ENCODE measurements at regions not wholly inside any gene's neighbourhood (a gene's known extent, or its start where the extent isn't known, plus 50 kb on each side); places are given as distances from the start of the nearest gene placed in this dataset.
"Not testable (repeated sequence)": the region's sequence is repeated elsewhere in the genome, so short reads cannot be mapped to it uniquely, and the experiment has no call there.

- Mint-ChIP-seq H3K9me3 (peaks cover 13% of the 10 kb centered on the region), H3K27ac (no peak overlapping the region), H3K27me3 (no peaks in the 10 kb centered on the region), H3K4me1 (ENCODE audit: low read depth) (no peaks in the 10 kb centered on the region), H3K36me3 (ENCODE audit: low read depth) (no peaks in the 10 kb centered on the region), H3K4me3 (no peak overlapping the region)
- ATAC-seq (ENCODE audit: poor library complexity) (no peak), DNase-seq (no peak)
- no peak overlapping the region for H3K4me3 ChIP-seq (ENCODE audit: low read length)
- no peak overlapping the region for H3K27ac ChIP-seq (ENCODE audit: low read depth in 1 of 2, low read length in 2 of 2)
- ChIA-PET CTCF (no interaction called here), POLR2A (no interaction called here)
- no peaks in the 10 kb centered on the region for H3K36me3 ChIP-seq (ENCODE audit: insufficient read depth, low read length)
- TF ChIP-seq, protein P1, sequence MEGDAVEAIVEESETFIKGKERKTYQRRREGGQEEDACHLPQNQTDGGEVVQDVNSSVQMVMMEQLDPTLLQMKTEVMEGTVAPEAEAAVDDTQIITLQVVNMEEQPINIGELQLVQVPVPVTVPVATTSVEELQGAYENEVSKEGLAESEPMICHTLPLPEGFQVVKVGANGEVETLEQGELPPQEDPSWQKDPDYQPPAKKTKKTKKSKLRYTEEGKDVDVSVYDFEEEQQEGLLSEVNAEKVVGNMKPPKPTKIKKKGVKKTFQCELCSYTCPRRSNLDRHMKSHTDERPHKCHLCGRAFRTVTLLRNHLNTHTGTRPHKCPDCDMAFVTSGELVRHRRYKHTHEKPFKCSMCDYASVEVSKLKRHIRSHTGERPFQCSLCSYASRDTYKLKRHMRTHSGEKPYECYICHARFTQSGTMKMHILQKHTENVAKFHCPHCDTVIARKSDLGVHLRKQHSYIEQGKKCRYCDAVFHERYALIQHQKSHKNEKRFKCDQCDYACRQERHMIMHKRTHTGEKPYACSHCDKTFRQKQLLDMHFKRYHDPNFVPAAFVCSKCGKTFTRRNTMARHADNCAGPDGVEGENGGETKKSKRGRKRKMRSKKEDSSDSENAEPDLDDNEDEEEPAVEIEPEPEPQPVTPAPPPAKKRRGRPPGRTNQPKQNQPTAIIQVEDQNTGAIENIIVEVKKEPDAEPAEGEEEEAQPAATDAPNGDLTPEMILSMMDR (IDR thresholded peaks at IDR 0.05): no peak
- H3K27me3 ChIP-seq (ENCODE audit: control insufficient read depth in 1 of 2, insufficient read depth in 2 of 2, low read length in 2 of 2): no peaks in the 10 kb centered on the region
- intact Hi-C loops (cut with DNase I, micrococcal nuclease): no loop called here
- peaks cover 0 to 11% of the 10 kb centered on the region in 2 experiments for H3K9me3 ChIP-seq (ENCODE audit: control insufficient read depth in 1 of 2, insufficient read depth in 1 of 2, low read length in 2 of 2)
- no peaks in the 10 kb centered on the region for H3K4me1 ChIP-seq (ENCODE audit: insufficient read depth, low read length)
Observed at GRCh38 chr4:188732131-188732530, 592.9 kb downstream of the TRIML1 start.

GRCh38 chr4:188735082-188735481, 595.8 kb downstream of the TRIML1 start:
- intact Hi-C loops (cut with DNase I, micrococcal nuclease): no loop called here
- H3K27me3 Mint-ChIP-seq: no peaks in the 10 kb centered on the region
- H3K27ac Mint-ChIP-seq: no peak overlapping the region
- no peaks in the 10 kb centered on the region for H3K36me3 Mint-ChIP-seq (ENCODE audit: low read depth)
- H3K4me3 Mint-ChIP-seq: no peak overlapping the region
- CTCF ChIA-PET: no interaction called here
- TF ChIP-seq, protein P1 (IDR thresholded peaks at IDR 0.05): no peak
- Histone ChIP-seq H3K4me3 (ENCODE audit: low read length) (no peak overlapping the region), H3K4me1 (ENCODE audit: insufficient read depth, low read length) (no peaks in the 10 kb centered on the region), H3K9me3 (ENCODE audit: control insufficient read depth in 1 of 2, insufficient read depth in 1 of 2, low read length in 2 of 2) (peaks cover 0 to 11% of the 10 kb centered on the region in 2 experiments), H3K27ac (ENCODE audit: low read depth in 1 of 2, low read length in 2 of 2) (no peak overlapping the region), H3K27me3 (ENCODE audit: control insufficient read depth in 1 of 2, insufficient read depth in 2 of 2, low read length in 2 of 2) (no peaks in the 10 kb centered on the region), H3K36me3 (ENCODE audit: insufficient read depth, low read length) (no peaks in the 10 kb centered on the region)
- H3K9me3 Mint-ChIP-seq: peaks cover 11% of the 10 kb centered on the region
- H3K4me1 Mint-ChIP-seq (ENCODE audit: low read depth): no peaks in the 10 kb centered on the region
- POLR2A ChIA-PET: no interaction called here
- no peak for ATAC-seq (ENCODE audit: poor library complexity)
- DNase-seq: peak in 1 of 14 experiments; percentile 3

DNA sequence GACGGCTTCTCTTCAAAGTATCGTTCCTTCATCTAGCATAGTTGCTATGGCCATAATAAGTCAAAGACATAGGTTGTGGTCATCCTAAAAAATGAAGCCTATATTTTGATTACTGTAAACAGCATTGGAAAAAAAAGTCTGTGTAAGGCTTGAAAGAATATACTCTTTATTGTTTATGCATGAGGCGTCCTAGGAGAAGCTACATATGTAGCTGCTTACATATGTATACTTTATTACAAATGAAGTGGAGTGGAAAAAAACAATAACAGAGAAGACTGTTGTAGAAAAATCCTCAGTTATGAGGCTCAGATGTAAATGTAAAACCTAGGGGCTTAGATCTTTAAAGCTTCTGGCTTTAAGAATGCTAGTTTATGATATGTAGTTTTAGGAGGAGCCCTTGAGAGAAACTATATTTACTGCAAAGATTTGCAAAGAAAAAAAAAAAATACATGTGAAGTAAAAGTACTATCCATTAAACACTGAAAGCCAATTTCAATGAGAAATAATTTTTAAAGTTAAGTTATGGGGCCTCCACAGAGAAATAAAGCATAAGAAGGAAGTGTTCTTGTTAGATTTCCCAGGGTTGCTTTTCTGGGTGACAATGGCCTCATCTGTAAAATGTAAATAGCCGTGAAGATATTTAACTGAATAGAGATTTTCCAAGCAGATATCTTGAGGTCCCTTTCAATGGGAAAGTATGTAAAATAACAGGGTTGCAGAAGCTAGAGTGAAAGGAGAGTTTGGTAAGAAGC, 598.2 kb downstream of the TRIML1 start:
- no peaks in the 10 kb centered on the region for H3K36me3 ChIP-seq (ENCODE audit: insufficient read depth, low read length)
- H3K4me1 ChIP-seq (ENCODE audit: insufficient read depth, low read length): no peaks in the 10 kb centered on the region
- Mint-ChIP-seq H3K9me3 (peaks cover 4% of the 10 kb centered on the region), H3K27me3 (no peaks in the 10 kb centered on the region), H3K27ac (no peak overlapping the region), H3K4me1 (ENCODE audit: low read depth) (no peaks in the 10 kb centered on the region), H3K4me3 (no peak overlapping the region), H3K36me3 (ENCODE audit: low read depth) (no peaks in the 10 kb centered on the region)
- ChIA-PET POLR2A (no interaction called here), CTCF (no interaction called here)
- peaks cover 0 to 11% of the 10 kb centered on the region in 2 experiments for H3K9me3 ChIP-seq (ENCODE audit: control insufficient read depth in 1 of 2, insufficient read depth in 1 of 2, low read length in 2 of 2)
- DNase-seq (no peak), ATAC-seq (ENCODE audit: poor library complexity) (no peak)
- intact Hi-C loops (cut with DNase I, micrococcal nuclease): no loop called here
- no peak overlapping the region for H3K27ac ChIP-seq (ENCODE audit: low read depth in 1 of 2, low read length in 2 of 2)
- H3K27me3 ChIP-seq (ENCODE audit: control insufficient read depth in 1 of 2, insufficient read depth in 2 of 2, low read length in 2 of 2): no peaks in the 10 kb centered on the region
- TF ChIP-seq, protein P1 (IDR thresholded peaks at IDR 0.05): no peak
- H3K4me3 ChIP-seq (ENCODE audit: low read length): no peak overlapping the region

DNA sequence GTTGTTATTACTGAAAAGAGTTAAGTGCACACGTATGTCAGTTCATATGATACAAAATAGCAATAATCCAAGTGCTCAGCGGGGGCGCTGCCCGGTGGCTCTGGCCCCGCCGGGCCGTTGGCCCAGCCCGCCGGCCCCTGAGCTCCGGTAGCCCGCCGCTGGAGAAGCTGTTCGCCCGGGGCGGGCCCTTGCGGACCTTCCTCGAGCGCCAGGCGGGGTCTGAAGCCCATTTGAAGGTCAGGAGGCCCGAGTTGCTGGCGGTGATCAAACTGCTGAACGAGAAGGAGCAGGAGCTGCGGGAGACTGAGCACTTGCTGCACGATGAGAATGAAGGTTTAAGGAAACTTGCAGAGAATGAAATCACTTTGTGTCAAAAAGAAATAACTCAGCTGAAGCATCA, 599.0 kb downstream of the TRIML1 start:
- H3K4me1 ChIP-seq (ENCODE audit: insufficient read depth, low read length); H3K36me3 Mint-ChIP-seq (ENCODE audit: low read depth); H3K27me3 ChIP-seq (ENCODE audit: control insufficient read depth in 1 of 2, insufficient read depth in 2 of 2, low read length in 2 of 2); H3K36me3 ChIP-seq (ENCODE audit: insufficient read depth, low read length); H3K9me3 Mint-ChIP-seq; intact Hi-C loops (cut with DNase I, micrococcal nuclease); H3K27me3 Mint-ChIP-seq; H3K4me1 Mint-ChIP-seq (ENCODE audit: low read depth); H3K4me3 Mint-ChIP-seq; ATAC-seq (ENCODE audit: poor library complexity); H3K27ac ChIP-seq (ENCODE audit: low read depth in 1 of 2, low read length in 2 of 2); H3K27ac Mint-ChIP-seq; POLR2A ChIA-PET; CTCF ChIA-PET: not testable (repeated sequence)
- Histone ChIP-seq H3K4me3 (ENCODE audit: low read length) (peak overlapping the region; percentile 33), H3K9me3 (ENCODE audit: control insufficient read depth in 1 of 2, insufficient read depth in 1 of 2, low read length in 2 of 2) (peaks cover 0 to 11% of the 10 kb centered on the region in 2 experiments)
- DNase-seq: peak in 2 of 14 experiments; percentile 4 to 6

- H3K4me1 Mint-ChIP-seq (ENCODE audit: low read depth); ATAC-seq (ENCODE audit: poor library complexity); POLR2A ChIA-PET: not testable (repeated sequence)
Observed at GRCh38 chr4:188740172-188740571, 600.9 kb downstream of the TRIML1 start.

More at GRCh38 chr4:188740172-188740571, 600.9 kb downstream of the TRIML1 start:
- intact Hi-C loops (cut with DNase I, micrococcal nuclease); H3K4me3 Mint-ChIP-seq; H3K36me3 ChIP-seq (ENCODE audit: insufficient read depth, low read length); H3K9me3 Mint-ChIP-seq; H3K36me3 Mint-ChIP-seq (ENCODE audit: low read depth); H3K27me3 Mint-ChIP-seq; H3K9me3 ChIP-seq (ENCODE audit: control insufficient read depth in 1 of 2, insufficient read depth in 1 of 2, low read length in 2 of 2); H3K27ac ChIP-seq (ENCODE audit: low read depth in 1 of 2, low read length in 2 of 2); H3K4me3 ChIP-seq (ENCODE audit: low read length); DNase-seq; H3K27me3 ChIP-seq (ENCODE audit: control insufficient read depth in 1 of 2, insufficient read depth in 2 of 2, low read length in 2 of 2); CTCF ChIA-PET; H3K4me1 ChIP-seq (ENCODE audit: insufficient read depth, low read length); H3K27ac Mint-ChIP-seq: not testable (repeated sequence)

Measured in CD4-positive, alpha-beta T cell (primary cell).